OCI-M1 (cell line): ENCODE measurements at regions not wholly inside any gene's neighbourhood (a gene's known extent, or its start where the extent isn't known, plus 50 kb on each side); places are given as distances from the start of the nearest gene placed in this dataset.
"Not testable (repeated sequence)": the region's sequence is repeated elsewhere in the genome, so short reads cannot be mapped to it uniquely, and the experiment has no call there.

Source experiments
- DNase-seq: peaks from one replicate; lab custom pipeline; 2025; lab: John Stamatoyannopoulos, UW

GRCh38 chr13:33340631-33341030 lies 55.1 kb upstream of the STARD13 start:
- DNase-seq = peak; percentile 30

GRCh38 chr13:33341861-33342452 lies 56.4 kb upstream of the STARD13 start:
- no peak for DNase-seq

DNA sequence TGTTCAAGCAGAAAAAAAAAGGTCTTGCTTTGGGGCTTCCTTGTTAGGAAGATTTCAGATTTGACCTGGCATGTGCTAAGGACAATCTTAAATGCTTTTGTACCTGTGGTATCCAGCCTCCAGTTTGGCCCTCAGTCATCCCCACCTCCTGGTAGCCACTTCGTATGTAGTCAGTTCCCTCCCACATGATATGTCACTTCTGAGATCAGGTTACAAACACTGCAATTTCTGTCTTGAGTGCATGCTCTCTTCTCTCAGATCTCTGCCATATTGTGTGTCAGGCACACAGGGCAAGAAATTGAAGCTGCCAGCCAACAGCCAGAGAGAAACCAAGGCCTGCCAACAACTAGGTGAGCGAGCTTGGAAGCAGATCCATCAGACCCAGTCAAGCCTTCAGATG lies 60.3 kb upstream of the STARD13 start:
- peak; percentile 26 for DNase-seq

- DNase-seq = no peak
Observed at GRCh38 chr13:33347861-33348260, 62.3 kb upstream of the STARD13 start.

- DNase-seq = no peak
Observed at GRCh38 chr13:33348366-33348765, 62.8 kb upstream of the STARD13 start.

DNA sequence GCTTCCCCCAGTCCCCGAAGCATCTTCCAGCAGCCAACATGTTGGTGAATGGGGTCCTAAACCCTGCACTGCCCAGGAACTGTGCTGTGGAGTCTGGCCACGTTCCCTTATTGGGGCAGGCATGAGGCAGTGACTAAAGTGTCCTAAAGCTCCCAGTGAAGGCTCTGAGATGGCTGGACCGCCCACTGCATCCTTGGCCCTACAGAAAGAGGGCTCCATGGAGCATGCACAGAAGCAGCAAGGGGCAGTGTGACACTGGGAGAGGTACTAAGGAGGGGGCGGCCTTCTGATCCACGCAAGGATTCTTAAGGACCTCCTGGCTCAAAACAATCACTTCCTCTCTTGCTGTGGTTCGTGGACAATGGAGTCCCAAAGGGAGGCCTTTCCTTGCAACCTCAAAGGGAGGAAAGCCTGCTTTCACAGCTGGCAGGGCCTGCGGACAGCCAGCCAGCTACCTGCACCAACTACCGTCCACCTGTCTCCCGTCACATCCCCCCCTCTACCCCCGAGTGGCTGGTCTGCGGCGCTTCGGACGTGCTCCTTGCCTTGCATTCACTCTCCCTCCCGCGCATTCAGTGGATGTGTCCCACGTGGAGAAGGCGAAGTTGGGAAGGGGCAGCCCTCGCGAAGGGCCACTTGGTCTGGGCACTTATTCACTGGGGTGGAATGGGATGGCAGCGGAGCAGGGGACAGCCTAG lies 63.9 kb upstream of the STARD13 start:
- DNase-seq = peak; percentile 35

DNA sequence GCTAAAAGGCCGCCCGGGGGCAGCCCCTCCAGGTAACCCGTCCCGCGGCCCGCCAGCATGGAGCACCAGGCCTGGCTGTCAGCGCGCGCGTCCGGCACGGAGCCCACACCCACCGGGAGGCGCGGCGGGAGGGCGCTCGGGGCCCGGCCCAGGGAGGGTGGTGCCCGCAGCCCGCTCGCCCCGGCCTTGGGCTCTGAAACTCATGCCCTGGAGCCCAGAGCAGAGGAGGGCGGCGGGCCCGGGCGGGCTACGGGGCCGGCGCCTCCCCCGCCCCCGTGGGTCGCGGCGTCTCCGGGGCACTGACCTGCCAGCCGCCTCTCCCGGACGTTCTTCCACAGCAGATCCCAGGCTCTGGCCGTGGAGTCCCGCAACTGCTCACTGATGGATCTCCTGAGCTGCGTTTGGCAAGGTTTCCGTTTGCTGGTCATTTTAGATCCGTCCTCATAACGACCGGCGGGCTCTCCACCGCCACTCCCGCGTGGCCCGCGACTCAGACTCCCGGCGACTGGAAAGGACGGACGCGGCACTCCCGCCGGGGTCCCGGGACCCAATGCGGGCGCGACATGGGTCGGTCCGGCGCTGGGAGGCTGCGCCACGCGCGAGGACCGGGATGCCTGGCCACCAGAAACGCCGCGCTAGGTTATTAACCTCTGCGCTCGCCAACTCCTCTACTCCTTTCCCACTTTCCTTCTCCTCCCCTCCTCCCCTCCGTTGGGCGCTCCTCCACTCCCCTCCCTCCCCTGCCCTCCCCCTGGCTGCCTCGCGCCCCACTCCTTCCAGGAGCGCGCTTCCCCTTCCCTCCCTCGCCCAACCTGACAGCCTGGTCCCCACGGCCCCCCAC lies 64.7 kb upstream of the STARD13 start:
- DNase-seq = peak; percentile 25

DNA sequence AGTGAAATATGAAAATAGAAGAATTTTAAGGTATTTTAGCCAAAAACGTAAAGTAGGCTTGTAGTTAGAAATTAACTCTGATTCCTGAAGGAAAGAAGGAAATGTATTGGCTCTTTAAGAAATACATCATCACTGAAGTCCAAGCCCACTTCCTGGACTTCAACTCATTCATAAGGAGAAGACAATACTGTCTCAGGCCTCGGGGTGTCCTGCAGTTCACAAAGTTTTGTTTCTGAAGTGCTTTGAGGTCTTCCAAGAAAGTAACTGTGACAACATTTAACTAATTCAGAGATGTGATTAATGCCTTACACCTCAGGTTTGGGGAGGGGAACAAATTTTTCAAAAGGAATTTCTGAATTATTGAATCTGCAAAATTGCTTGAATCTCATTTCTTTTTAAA lies 65.8 kb upstream of the STARD13 start:
- DNase-seq = peak; percentile 71

DNA sequence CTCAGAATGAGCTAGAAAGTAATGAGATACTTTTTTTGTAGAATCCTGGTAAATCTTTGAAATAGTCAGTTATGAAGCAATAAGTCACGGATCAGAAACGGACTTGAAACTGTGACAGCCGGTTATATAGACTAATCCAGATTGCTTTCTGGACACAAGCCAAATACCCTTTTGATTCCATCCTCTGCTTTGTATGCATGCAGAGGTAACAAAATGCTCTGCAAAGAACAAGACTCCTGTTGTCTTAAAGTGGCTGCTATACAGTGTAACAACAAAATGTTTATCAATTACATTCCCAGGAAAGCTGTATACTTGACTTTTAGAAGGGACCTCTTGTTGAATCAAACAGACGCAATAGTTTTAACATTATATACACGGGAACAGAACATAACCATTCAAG lies 66.5 kb upstream of the STARD13 start:
- DNase-seq = no peak

DNA sequence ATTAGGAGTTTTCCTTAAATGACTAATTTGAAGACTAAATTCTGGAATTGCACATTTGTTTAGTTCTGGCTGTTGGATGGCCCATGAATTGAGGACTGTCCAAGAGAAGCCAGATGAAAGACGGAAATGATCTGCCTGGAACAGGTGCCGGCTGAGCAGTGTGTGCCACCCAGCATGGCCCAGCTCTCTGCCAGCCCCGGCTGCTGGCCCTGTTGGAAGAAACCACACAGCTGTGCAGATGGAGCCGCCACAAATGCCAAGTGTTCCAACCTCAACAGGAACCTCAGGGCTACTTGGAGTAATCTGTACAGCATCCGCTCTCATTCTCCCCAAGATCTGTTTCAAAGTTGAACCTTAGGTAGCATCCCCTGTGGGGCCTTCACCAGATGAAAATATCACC lies 67.0 kb upstream of the STARD13 start:
- no peak for DNase-seq

DNA sequence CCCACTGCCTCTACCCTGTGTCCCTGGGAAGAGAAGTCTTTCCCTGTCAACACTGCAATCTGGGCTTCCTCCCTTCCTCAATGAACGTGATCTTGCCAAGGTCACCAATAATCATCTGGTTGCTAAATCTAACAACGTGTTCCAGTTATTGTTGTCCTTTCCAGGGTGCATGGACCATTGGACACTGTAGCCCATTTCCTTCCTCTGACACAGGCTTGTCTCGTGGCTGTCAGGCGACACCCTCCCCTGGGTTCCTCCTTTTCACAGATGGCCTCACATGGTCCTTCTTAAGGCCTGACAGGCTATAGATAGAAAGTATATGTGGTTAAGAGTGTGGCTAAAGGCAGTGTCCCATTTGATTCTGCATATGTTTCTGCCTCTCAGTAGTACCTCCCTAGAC lies 67.7 kb upstream of the STARD13 start:
- peak; percentile 86 for DNase-seq

DNA sequence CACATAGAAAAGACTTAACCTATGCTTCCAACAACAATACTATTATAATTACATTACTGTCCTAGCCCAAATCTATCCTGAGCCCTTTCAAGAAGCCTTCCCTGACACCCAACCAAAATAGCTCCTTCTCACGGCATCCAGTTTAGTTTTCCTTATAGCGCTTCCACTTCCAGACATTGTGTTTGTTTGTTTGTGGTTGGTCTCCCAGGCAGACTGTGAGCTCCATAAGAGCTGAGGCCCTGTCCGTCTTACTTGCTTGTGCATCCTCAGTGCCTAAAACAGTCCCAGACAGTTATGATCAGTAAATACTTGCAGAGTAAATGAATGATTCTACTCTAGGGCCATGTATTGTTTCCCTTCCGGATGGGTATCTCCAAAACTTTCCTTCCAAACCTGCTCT lies 68.1 kb upstream of the STARD13 start:
- DNase-seq = no peak

GRCh38 chr13:33355201-33355895 lies 69.8 kb upstream of the STARD13 start:
- peak; percentile 3 for DNase-seq

- not testable (repeated sequence) for DNase-seq
Observed at GRCh38 chr13:33358076-33358475, 72.5 kb upstream of the STARD13 start.

- DNase-seq = peak; percentile 62
Observed at GRCh38 chr13:33362986-33363727, 77.6 kb upstream of the STARD13 start.

GRCh38 chr13:33364192-33364591 lies 78.6 kb upstream of the STARD13 start:
- no peak for DNase-seq

GRCh38 chr13:33366469-33367062 lies 81.0 kb upstream of the STARD13 start:
- no peak for DNase-seq

GRCh38 chr13:33367171-33367895 lies 81.8 kb upstream of the STARD13 start:
- DNase-seq = no peak

- DNase-seq = peak; percentile 81
Observed at GRCh38 chr13:33367926-33368325, 82.4 kb upstream of the STARD13 start.

DNA sequence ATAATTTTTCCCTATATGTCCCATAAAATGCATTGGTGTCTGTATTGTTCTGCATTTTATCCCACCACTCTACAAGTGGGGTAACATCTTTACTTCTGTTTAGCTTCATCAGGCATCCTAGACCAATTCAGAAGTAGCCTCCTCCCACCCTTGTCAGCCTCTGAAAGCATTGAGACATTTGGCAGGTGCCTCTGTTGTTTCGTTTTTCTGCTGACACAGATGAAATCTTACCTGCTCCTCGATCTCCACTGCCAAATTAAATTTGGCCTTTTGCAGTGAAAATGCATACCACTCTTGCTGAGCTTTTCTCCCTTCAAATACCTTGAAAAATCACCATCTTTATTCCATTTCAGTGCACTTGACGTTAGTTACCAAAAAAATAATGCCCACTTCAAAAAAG lies 83.5 kb upstream of the STARD13 start:
- no peak for DNase-seq
